AG08396 (cell line): ENCODE measurements at regions not wholly inside any gene's neighbourhood (a gene's known extent, or its start where the extent isn't known, plus 50 kb on each side); places are given as distances from the start of the nearest gene placed in this dataset.
"Not testable (repeated sequence)": the region's sequence is repeated elsewhere in the genome, so short reads cannot be mapped to it uniquely, and the experiment has no call there.

Source experiments
- DNase-seq: peaks from one replicate; pipeline ENCODE4 v3.0.0; 2012; ENCODE audit warnings: low spot score, mixed read lengths

DNA sequence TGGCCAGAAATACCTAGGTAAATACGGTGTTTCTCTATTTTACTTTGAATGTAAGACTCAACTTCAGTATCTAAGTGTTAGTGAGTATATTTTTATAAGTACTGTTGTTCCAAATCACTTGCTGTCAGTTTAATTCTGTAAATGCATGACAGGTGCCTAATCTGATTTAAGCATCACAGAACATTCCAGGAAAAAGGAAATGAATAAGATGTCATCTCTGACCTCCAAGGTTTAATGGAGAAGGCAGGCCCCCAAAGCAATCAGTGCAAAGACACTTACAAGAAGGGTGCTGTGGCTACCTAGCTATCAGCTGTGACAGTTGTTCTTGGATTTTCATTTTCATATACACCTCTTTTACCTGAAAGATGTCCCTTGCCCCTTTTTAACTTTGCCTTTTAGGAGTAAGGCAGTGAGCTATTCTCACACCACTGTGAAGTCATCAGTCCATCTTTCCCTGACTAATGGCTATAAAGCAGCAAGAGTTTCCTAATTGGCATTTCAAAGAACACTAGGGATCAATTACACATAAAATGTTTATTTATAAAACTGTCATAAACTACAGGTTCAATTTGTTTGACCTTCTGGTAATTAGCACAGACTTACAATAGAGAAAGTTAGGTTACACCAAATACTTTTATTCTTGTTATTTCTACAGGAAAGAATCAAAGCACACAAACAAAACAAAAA is 427.6 kb downstream of the SPRY2 start:
- DNase-seq: no peak

DNA sequence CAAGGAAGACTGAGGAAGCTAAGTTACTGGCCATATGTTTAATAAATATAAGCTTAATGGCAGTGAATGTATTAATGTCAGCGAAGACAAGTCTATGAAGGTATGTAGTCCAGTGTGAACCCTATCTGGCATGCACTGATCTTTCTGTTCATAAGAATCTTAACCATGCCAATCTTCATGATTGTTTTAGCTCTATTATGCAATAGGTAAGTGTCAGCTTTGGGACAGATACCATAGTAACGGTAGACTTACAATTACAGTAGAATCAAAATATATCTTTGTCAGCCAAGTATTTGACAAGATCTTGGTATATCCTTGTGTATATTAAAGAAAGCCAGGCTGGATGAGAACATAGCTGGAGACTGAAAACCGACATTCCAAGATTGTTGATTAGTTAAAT is 428.5 kb downstream of the SPRY2 start:
- DNase-seq: no peak

DNA sequence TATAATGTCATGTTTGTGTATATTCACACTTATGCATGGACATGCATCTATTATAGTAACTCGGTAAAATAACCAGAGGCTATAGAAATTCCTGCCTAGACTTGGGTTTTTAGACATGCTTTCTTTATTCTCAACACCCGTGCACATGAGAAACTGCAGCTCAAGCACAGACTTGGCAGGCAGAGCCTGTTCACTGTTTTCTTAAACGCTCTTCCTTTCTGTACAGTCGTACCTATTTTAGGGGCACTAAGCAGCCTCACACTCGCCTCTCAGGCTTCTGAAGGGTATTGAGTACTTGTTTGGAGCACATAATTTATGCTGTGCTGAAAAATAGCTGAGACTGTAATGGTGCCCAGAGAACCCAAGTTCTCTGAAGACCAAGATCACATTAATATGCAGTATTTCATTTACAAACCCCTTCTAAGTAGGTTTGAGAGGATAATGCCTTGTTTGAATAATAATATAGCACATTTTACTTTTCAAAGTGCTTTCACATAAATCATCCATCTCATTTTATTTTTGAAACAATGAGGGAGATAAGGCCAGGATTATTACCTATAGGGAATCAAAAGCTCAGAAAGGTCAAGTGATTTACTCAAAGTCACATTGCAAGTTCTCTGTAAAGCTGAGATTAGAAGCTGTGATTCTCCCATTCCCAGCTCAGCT is 429.9 kb downstream of the SPRY2 start:
- DNase-seq: no peak

DNA sequence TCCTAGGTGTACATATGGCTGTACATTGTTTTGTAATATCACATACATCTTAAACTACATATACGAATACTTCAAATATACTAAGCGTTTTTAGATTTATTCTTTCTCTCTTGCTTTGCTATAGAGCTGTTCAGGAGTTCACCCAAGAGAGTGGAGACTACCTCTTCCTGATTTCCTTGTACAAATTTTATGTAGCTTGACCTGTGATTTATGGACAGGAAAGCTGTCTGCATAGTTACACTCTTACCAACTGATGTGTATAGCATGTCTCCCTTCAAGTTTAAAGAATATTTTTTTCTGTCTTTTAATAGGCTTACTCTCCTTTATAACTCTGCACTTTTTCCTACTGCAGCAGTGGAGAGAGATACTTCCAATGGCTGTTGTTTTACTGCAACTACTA is 428.7 kb downstream of the NDFIP2 start:
- DNase-seq: no peak

DNA sequence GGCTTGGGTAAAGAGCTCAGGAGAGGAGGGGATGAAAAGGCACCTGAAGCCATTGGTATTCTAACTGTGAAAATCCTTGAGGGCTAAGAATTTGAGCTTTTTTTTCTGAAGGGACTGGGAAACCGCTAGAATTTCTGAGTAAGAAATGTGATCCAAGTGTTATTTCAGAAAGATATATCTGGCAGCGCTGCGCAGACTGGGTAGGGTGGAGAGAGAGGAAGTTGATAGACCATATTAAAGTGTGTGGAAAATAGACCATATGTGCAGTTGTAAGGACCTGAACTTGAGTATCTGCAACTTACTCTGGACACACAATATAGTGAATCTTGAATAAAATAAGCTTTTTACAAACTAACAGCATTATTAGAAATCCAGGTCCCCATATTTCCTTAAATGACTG is 427.4 kb downstream of the NDFIP2 start:
- no peak for DNase-seq

DNA sequence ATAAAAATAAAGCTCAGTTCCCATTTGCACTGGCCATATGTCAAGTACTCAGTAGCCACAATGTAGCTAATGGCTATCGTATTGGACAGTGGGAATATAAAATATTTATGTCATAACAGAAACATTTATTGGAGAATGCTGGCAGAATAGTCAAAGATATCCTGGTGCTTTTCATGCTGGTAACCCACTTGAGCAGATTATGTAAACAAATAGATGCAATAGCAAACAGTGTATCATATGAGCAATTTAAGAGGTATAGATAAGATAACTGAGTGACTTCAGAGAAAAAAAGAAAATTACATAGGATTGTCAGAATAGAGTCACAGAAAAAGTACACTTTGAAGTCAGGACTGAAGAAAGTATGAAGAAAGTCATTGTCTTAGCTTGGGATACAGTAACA is 426.6 kb downstream of the NDFIP2 start:
- no peak for DNase-seq

DNA sequence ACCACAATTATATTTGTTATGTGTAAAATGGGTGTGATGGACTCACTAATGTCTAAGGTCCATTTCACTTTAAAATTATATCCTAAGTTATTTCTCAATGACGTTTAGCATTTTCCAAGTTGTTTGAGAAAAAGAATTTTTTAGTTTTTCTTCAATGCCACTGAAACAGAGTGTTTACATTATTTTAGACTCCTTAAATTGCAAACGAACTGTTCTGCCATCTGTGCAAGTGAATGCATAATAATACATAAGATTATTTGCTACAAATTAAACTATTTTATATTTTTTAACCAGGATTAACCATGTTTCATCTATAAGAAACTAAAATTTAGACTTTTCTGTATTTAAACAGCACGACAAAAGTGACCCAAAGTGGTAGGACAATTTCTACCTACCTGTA is 425.4 kb downstream of the NDFIP2 start:
- no peak for DNase-seq

DNA sequence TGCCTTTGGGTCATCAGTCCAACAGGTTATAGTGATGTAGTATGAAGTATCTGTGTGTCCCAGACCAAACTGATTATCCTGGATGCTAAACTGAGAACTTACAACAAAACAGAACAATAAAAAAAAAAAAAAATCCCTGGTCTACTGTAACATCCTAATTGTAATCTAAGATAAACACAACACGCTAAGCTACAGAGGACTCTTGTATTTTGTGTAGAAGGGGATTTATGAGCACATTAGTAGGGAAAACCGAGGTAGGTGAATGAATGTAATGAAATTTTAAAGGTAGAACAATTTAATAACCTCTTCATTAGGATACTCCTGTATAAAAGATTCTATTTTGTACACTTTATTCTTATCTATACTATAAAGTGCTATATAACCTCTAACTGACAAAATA is 424.1 kb downstream of the NDFIP2 start:
- DNase-seq: no peak

DNA sequence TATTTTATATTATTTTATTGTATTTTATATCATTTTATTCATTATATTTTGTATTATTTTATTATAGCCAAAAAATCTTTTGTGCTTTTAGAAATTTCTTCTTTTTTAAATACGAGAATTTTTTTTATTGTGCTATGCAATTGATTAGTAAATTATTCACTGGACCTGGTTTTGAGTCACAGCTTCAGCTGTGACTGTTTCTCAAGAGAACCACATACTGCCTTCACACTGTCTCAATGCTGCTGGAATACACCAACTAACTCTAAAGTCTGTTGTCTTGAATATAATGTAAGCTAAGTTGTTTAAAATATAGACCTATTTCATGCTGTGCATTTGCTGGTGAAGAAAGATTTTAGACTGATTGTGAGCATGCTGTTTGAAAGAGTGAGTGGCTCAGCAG is 423.6 kb downstream of the NDFIP2 start:
- no peak for DNase-seq

DNA sequence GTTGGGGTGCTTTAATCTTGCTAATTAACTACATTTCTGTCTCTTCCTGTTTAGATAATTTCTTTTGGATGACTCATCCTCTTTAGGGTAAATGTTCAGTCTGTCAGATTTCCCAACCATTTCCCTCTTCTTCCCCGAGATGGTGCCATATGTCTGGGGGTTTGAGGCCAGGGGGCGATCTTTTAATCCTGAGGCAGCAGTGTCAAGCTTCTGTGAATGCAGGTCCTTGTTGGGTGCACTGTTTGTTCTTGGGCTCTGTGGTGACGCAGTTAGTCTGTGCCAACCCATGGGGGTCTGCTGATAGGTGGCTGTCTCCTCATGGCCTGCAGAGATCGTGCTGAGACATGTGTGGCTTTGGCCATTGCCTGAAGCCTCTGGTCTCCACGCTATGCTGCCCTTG is 420.4 kb downstream of the NDFIP2 start:
- no peak for DNase-seq

DNA sequence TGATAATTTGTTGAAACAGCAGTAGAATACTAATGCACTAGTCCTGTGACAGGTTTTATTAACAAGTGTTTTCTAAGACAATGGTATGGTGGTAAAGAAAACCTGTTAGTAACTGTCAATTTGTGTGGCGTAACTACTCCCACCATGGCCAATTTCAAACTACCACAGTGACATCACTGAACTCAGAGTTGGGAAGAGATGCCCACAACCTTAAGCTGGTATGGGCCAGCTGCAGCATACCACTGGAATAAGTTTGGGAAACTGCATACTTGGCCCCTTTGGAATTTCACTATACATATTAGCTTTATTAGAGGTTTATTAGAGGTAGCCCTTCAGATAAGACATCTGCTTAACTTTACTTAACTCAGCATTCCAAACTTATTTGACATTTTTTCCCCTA is 419.4 kb downstream of the NDFIP2 start:
- DNase-seq: no peak

DNA sequence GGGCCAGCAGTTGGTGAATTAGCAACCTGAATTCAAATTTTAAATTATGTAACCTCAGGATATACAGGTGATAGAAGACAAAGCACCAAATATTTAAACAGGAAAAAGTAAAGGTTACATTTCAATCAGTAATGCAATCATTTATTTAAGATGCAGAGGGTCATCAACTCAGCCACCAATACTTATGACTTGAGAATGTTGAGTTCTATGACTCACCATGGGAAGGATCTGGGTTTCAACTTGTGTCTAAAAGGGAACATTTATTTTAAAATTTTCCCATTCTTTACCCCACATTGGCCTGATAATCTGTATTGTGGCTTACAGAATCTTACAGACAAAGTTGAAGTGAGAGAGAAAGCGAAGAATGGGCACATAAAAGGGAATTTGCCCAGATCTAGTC is 418.0 kb downstream of the NDFIP2 start:
- DNase-seq: no peak

DNA sequence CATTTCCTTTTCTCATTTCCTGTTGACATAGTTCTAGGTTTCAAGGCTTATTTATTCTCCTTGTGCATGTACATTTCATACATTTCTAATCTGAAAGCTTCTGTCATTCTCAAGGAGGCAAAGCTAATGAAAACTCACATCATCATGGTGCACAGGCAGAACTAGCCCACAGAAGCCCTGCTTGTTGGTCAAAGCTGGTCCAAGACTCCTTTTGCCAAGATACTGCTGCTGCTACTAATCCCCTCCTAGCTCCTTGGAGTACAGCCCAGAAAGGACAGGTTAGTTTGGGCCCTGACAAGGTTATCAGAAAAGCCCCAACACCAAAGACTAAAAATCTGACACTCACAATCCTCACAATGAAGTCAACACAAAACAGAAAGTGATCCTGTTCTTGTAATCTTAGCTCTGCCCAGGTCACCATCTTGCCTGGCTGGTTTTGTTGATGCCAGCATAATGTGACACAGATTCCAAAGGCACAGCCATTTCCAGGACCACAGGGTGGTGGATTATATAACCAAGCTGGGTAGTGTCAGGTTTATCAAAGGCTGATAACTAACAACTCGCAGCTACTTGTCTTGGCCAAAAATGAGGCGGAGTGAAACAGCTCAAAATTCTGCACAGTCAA is 417.4 kb downstream of the NDFIP2 start:
- no peak for DNase-seq

DNA sequence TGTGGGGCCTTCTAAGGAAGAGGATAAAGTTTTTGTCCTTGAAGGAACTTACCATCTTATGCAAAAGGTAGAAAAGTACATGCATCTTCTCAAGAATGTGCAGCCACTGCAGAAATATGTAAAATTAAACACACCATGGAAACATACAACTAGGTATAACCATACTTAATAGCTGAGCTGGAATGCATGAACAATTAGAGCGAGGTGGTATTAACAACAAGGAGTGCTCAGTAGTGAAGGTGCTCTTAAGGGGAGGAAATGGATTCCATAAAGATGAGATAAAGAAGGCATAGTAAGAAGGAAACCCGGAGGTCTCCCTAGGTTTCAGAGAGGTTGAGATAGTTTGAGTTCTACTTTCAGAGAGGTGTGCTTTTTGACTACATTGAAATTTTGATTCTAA is 415.9 kb downstream of the NDFIP2 start:
- DNase-seq: no peak

DNA sequence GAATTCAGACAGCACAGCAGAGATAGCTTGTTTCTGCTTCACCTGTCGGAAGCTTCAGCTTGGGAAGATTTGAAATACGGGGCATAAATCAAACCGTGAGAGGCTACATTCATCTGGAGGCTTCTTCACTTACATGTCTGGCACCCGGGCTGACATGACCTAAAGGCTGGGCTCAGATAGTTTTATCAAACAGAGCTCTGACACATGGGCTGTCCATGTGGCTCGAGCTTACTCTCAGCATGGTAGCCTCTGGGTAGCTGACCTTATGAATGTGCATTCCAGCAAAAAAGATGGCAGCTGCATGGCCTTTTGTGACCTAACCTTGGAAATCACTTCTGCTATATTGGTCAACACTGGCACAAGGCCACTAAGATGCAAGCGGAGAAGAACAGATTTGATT is 414.5 kb downstream of the NDFIP2 start:
- no peak for DNase-seq

DNA sequence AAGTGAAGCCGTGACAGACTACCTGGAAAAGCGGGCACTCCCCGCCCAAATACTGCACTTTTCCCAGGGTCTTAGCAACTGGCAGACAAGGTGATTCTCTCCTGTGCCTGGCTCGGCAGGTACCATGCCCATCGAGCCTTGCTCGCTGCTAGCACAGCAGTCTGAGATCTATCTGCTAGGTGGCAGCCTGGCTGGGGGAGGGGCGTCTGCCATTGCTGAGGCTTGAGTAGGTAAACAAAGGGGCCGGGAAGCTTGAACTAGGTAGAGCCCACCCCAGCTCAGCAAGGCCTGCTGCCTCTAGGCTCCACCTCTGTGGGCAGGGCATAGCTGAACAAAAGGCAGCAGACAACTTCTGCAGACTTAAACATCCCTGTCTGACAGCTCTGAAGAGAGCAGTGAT is 406.3 kb downstream of the NDFIP2 start:
- not testable (repeated sequence) for DNase-seq

DNA sequence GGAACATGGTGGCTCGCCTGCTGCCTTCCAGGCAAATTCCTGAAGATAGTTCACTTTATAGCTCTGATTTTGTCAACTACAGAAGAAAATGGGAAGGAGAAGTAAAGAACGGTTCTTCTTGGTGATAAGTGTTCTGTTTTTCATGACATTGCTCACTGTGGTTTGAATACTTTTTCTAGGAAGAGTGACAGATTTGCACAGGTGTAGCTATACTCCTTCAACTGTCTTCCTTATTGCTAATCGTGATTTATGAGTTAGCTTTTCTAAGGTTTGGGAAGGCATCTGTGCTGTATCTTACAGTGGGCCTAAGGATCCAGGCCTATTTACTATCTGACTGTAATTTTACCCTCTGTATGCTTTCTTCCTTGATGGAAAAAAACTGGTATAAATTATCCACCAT is 405.6 kb downstream of the NDFIP2 start:
- no peak for DNase-seq

DNA sequence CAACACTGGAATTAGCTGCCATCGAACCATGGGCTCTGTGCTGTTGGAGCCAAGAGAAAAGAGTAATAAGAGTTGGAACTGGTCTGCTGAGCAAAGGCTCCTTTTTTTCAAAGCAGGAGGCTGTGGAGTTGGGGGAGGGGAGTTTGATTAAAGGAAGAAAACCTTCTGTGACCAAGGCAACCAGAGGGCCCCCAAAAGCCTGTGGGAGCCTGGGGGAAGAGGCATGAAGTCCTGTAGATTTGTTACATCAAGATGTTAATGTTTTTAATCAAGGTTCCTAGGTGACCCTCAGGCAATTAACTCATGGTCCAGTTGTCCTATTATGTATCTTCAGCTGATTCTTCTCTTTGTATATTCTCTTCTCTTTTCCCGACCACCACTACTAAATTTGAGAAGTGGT is 403.9 kb downstream of the NDFIP2 start:
- no peak for DNase-seq

DNA sequence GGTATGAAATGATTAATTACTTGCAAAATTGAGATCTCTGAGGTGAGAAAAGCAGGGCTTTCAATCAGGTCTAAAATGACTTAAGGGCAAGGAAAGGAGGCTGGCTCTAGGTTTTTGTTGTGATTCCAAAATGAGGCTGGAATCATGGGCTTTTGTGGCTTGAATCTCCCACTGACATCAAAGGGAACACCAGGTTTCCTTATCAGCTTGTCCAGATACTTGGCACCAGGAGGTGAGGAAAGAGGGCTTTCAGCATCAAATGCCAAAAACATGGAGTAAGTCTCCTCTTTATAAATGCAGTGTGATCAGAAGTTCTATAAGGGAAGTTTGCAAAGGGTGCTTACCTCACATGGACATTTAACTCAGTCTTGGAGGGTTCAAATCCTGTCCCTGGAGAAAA is 402.3 kb downstream of the NDFIP2 start:
- DNase-seq: no peak

DNA sequence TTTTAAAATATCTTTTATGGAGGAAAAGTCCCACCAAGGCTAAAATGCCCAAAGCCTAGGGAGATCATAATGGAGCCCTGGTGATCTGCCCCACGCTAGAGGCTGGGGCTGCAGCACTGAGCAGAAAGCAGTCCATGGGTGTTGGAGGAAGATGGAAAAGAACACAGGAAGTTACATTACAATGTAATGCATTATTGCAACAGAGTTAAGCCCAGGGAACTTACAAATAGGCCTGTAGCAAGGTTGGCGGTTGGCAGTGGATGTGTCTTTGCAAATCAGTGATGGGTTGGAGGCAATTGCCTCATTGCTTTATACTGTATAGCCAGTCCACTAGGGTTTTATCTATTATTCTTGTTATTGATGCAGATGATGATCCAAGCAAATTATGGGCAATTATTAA is 399.9 kb downstream of the NDFIP2 start:
- no peak for DNase-seq

DNA sequence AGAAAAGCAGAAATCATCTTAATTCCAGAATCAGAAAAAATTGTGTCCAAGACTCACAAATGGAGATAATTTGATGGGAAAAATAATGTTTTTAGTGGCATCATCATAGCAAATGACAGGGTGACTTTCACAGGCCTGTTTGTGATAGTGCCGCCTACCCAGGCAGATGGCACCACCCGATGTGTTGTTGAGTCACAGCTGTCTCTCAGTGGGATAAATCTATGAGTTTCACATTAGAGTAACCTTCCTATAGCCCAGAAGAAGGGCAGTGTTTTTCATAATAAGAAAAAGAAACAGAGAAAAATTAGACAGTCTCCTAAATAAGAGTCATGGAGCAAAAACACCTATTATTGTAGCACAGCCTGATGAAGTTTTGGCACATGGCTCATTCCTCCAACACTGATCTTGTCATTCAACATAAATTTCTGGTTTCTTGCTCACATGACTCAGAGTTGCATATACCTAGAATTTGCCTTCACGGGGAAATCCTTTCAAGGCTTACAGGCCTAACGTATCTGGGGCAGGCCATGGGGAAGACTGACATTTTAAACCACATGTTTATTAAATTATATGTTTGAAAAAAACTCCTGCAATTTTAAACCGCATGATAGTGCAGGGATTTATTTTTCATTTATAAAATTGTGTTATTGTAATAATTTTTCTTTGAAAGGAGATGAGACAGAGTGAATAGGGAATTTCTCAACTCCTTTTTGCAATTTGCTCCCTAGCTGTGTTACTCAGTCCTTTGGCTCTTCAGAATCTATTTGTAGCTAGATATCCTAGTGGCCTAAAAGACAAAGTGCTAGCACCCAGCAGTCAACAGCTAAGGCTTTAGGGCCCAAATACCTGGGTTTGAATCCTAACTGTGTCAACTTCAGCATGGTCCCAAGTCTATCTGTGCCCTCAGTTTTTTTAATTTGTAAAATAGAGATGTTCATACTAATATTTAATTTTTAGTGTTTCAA is 393.7 kb downstream of the NDFIP2 start:
- no peak for DNase-seq

DNA sequence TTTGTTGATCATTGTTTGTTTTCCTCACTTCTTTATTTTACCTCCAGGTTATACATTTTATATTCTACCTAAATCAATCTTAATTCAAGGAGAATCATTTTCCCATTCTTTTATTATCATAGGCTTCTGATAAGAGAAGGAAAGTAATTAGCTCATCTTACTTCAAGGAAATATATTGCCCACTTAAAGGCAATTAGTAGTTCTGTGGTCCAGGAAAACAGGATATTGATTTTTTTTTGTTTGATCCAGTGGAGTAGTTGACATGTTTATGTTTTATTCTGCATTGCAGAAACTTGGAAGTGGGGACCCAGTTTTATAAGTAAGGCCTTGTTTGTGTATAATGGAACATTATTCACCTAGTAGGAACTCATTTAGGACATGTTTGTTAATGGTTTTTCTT is 390.6 kb downstream of the NDFIP2 start:
- DNase-seq: no peak

DNA sequence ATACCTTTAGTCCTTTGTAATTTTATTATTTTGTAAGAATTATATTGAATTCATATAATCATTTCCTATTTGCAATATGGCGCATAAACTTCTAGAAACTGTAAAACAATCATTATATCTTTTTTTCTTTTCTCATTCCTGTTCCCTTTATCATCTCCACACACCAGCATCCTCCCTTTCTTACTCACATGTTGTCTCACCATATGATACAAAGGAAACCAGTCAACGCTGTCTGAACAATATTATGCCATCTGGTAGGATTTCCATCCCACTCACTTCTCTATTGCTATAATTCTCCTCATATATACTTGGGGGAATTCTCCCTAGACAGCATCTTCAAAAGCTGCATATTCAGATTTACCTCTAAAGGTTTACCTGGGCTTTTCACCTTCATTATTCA is 389.8 kb downstream of the NDFIP2 start:
- no peak for DNase-seq
